HG02840 (cell line): ENCODE measurements at regions not wholly inside any gene's neighbourhood (a gene's known extent, or its start where the extent isn't known, plus 50 kb on each side); places are given as distances from the start of the nearest gene placed in this dataset.
"Not testable (repeated sequence)": the region's sequence is repeated elsewhere in the genome, so short reads cannot be mapped to it uniquely, and the experiment has no call there.

Source experiments
- ATAC-seq: cut with Tn5 transposase; IDR thresholded peaks from one replicate; pipeline ENCODE4 v1.9.1; 2021; ENCODE audit warnings: mild to moderate bottlenecking, moderate library complexity, moderate number of reproducible peaks; ENCODE audit not compliant: unreplicated experiment, low FRiP score

DNA sequence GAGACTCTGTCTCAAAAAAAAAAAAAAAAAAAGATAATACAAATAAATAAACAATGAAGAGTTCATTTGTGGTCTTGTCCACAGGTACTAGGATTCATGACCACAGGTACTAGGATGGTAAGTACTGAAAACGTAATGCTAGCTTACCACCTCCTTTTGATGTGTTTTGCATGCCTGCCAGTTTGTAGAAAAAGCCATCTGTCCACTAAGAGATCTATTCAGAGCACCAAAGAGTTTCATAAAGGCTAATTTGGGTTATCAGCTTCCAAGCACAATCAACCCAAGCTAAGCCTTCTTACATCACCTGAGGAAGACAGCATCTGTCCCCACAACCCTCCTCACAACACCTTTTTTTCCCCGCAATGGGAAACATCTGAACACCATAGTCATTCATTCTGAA is 477.2 kb downstream of the ZEB2 start:
- no peak for ATAC-seq

DNA sequence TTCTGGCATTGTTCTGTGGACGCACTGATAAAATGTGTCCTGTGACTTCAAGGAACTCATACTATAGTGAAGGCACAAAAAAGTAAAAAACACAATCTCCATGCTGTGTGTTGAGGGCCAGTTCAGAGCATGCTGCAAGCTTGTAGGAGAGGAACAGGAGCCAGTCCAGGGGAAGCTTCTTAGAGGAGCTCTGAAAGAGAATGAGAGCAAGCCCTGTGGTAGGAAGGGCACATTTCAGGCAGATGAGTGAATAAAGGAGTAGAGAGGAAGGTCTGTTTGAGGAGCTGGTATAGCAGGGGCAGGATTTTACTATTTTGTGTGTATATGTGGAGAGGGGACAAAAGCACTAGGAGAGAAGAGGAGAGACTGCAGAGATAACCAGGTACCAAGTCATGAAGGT is 478.3 kb downstream of the ZEB2 start:
- no peak for ATAC-seq

DNA sequence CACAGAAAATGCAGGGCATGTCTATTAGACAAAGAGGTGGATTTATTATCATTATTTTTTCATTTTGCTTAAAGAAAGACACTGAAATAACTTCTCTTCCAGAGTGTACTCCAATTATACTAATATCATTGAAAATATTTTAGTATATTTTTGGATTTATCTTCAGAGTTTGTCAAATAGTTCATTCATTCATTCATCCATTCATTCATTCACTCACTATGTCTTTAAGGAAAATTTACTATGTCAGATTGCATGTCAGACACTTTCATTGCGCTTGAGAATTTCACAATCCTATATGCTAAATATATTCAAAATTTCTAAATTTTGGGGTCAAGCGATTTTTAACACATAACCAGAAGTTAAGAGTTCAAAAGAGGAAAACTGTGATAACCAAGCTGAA is 479.1 kb downstream of the ZEB2 start:
- ATAC-seq: no peak

DNA sequence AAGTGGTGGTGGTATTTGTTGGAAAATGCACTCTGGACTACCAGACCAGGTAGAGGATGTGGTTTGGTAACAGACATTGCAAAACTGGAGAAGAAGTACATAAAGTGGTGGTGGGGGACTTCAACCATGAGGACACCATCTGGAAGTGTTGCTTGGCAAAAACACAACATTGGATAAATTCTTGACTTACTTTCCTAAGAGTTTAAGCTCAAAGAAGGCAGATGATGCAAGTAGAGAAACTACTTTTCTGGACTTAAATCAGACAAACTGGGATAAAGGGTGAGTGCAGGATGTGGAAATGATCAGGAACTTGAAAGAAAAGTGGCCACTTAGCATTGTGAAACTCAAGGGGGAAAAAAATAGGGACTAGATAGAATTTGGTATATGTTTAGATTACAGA is 487.4 kb downstream of the ZEB2 start:
- ATAC-seq: no peak

DNA sequence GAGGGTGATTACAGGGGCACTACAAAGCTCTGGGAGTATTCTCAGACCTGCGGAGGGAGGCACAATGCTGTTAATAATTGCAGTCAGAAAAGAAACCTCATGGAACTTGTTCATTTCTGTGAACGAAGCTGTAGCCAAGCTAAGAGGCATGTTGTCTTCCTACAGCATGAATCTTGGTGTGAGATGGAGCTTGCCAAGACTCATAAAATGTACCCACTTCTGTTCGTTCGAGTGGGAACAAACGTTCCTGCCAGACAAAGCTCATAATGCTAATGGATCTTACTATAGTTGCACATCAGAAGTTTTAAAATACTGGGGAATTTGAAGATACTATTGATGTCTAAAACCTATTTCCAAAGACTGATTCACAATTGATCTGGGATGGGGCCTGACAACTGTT is 489.1 kb downstream of the ZEB2 start:
- no peak for ATAC-seq

DNA sequence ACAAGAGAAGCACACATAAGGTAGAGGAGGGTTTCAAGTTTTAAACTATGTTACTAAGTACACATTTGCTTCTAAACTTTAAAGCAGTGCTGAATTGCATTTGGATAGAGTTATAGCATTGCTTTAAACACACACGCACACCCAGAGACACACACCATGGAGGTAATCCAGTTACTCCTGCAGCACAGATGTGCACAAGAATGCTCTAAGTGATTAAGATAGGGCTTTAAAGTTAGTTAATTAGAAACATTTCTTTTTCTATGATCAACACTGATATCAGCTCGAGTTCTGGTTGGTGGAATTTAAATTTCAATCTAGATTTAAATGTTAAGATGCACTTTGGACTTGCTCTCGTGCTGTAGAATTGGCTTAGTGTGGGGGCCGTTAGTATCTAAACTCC is 492.3 kb downstream of the ZEB2 start:
- ATAC-seq: no peak

DNA sequence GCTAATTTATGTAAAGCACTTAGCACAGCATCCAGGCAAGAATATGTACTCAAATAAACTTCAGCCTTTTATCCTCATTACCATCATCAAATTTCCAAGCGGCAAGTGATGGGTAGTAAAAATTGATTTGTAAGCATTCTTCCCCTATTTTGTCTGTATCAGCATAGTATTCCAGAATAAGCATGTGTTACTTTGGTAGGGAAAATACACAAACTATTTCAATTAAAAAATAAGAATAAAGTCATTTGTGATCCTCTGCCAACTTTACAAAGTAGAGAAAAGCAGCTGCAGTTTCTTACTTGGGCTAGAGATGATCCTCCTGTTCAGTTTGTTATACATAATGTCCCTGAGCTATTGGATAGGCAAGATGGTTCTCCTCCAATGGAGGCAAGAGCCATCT is 493.2 kb downstream of the ZEB2 start:
- no peak for ATAC-seq

DNA sequence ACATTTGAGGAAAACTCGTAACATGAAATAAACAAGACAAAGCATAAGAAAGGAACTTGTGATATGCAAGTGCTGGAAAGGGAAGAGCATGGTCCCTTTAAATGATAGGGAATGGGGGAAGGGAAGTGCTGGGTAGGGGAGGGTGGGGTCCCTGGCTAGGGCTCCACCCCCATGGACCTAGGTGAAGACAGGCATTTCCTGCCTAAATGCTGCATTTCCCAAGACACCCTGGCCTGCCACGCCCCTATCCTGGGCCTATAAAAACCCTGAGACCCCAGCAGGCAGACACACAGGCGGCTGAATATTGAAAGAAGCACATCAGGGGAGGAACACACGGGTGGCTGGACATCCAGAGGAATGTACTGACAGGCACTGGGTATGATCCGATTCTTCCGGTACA is 499.9 kb downstream of the ZEB2 start:
- ATAC-seq: no peak

DNA sequence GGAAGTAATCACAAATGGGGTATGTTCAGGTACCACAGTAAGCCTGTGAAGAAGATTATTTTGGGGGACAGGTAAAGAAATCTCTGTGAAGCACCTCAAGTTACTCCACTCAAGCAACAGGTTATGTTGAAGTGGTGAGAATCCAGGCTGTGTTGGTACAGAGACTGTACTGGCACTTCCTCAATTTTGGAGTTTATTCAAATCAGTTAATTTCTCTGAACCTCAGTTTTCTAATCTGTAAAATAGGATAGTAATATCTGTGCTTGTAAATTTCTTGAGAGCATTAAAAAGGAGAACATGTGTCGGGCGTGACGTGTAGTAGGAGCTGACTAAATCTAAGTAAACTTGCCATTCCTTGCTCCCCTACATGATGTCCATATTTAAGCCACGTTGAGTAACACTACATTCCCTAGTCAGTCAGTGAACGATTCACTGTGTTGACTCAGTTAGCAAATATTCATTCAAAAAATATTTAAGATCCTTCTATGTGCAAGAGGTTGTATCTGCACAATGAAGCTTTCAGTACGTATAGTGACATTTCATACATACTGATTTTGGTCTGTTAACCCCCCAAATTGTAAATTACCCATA is 504.2 kb downstream of the ZEB2 start:
- ATAC-seq: no peak

DNA sequence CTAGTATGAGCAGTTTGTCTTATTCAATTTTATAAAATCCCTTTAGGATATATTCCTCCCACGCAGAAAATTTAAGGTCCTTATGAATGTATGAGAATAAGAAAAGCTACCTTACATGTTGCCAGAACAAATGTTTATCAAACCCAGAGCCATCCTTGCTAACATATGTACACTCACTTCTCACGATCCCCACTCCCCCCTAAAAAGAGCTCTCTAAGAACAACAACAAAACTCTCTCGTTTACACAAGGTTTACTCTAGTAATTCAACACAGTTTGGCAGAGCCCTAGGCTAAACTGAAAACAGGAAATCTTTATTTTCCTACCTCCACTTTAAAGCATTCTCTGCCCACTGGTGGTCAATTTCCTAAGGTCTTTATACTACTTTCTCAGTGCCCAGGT is 504.9 kb downstream of the ZEB2 start:
- no peak for ATAC-seq

DNA sequence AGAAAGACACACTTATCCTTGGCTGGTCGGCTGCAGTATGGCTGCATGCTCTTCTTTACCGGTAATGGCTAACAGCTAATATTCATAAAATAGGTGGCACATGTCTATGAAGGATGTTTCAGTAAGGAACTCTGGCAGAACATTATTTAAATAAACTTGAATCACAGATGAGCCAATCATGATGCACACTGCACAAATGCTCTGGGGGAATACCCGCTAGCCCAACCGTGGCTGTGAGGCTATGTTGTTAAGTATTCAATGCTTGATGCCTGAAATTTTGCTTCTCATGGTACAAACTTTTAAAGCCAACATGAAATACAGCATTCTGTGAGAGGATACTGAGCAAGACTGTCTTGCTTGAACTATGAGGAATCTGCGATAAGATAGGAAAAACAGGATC is 505.8 kb downstream of the ZEB2 start:
- no peak for ATAC-seq

DNA sequence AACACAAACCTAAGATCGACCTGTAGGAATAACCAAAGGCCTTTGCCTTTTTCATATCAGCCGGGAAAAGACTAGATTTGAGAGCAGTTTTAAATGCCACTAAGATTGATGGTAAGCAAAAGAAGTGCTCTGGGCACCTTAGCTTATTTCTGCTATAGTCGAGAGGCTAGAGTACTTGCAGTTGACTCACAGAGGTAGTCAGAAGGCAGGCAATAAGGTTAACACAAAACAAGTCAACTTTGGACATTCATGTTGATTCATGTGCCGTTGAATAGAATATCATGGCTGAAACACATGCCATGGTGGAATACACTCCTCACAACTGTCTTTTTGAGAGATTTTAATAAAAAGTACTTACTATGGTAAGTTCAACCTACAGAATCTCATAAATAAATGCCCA is 507.6 kb downstream of the ZEB2 start:
- no peak for ATAC-seq

DNA sequence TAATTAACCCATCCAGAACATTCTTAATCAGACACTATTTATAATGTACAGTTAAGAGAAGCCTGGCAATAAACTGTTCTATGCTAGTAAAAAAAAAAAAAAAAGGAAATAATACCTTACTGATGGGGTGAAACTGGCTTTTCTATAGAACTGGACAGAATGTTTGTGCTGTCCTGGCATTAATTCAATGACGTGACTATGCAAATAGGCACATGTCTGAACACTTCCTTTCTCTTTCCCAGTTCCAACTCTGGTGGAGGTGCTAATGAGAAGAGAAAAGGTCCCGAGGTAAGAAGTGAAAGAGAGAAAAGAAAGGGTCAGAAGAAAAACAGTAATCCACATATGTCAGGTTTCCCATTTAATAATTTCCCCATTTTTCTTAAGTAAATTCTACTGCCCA is 508.4 kb downstream of the ZEB2 start:
- no peak for ATAC-seq

DNA sequence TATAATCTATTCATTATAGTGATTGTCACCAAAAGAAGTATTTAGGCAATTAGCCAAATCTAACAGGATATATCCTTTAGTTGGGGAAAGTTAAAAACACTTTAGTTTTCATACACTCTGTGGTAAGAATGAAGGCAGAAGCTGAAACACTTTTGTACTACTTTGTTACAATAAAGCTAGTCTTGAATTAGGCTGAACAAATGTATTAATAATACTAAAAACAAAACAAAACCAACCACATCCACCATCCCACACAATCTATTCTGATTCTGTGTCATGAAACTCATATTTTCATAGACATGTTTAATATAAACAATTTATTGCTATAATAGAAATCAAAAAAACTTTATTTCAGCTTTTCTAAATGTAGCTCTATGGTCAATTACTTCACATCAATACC is 508.8 kb downstream of the ZEB2 start:
- no peak for ATAC-seq

DNA sequence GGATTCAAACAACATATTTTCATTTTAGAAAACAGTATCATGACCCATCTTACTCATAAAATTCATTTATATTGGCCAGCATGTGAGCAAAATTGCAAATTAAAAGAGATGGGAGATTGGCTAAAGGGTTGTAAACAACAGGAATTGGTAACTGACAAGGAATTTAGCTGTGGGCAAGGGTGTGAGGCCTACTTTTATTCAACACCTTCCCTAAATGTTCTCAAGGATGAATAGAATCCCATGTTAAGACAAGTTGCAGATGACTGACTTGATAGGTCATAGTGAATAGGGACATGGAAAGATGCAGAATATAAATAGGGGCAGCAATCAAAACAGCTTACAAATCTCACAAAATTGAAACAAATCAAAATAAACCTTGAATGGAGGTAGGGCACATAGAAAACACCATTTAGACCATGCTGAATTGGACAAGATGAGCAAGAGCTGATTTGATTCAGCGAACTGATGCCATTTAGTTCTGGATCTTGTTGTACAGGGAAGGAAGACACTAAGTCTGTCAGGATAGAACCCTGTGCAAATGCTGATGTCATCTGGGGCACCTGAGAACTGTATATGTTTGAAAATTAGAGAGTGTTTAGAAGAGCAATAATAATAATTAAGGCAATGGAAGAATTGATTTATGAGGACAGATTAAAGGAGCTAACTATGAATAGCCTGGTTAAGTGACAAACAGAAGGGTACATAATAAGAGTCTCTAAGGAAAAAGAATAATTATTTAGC is 509.7 kb downstream of the ZEB2 start:
- no peak for ATAC-seq

DNA sequence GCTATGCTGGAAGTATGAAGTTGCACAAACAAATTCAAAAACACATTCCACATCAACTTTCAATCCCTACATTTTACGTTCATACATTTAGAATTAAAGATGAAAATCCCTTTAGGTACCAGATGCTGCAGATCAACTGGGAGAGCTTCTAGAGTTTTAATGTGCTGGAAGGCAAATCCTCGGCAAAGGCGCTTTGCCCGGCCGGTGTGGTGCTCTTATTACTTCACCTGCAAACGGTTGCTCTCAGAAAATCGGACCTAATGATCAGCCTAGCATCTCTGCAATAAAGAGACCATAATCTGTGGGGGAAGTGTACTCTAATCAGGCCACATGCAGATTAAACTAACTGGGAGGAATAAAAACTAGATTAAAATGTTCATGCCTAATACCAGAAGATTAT is 513.8 kb downstream of the ZEB2 start:
- no peak for ATAC-seq

DNA sequence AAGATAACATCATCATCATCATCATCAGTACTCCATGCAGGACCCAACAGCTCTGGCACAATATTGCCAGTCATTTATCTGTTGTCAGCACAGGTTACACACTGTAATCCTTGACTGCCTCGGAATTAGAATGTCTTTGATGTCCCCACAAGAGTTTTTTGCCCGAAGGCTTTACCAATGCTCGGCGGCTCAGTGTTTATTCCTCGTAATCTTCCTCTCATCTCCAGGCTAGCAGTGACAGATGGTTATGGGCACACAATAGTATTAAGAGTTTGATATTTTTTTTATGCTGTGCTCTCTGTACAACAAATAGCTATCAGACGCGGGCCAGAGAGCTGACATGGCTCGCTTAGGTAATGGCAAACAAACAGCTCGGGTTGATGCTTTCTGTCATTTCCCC is 515.2 kb downstream of the ZEB2 start:
- ATAC-seq: no peak

DNA sequence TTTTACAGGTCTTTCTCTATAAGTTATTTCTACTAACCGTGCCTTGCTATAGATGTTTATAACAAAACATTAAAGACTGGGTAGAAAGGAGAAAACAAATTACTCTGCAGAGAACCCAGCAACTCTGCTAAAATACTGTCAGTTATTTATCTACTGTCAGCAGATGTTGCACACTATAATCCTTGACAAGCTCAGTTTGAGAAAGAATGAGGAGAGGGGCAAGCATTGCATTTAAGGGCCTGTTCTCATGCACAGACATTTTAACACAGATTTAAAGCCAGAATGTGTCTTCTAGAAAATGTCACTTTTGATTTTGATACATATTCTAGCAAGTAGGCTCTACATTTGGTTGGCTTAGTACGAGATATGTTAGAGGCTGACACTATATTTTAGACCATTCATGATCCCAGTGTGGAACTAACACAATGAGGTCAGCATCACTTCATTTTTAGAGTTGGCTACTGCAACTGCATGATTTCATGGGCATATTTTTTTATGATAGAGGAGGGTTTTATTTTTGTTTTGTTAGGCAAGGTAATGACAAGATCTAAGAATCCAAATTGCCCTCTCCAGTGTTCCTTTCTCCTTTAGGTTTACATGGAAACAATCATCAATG is 516.4 kb downstream of the ZEB2 start:
- no peak for ATAC-seq

DNA sequence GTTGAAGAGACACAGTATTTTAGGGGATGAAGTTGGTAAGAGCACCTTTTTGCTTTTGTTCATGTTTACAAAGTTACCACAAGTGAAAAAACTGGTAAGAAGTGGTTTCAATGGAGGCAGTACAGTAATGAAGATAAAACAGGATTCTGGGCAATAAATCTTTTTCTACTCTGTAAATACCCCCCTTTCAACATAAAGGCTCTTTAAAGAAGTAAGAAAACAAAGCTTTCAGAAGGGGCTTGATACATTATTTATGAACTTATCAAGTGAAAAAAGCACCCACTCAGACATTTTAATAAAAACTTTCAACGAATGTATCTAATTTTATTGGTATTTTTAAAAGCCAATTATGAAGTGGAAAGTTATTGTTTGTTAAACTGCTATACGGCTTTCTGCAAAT is 522.9 kb downstream of the ZEB2 start:
- ATAC-seq: no peak

DNA sequence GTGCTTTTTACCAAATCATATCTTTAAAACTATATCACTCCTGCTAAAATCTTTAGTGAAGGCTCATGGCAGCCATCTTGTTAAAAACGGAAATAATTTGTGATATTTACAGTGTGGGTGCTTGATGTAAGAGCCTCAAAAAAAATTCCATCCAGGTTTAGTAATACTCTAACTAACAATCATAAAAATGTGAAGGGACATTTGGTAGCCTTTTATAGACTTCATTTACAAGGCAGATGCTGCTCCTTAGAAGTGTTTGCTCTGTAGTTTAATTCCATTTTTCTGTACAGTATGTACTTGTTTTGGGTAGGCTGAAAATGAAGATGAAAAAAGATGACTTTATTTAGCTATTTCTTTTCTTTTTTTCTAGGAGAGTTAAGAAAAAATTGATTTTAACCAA is 525.0 kb downstream of the ZEB2 start:
- no peak for ATAC-seq

DNA sequence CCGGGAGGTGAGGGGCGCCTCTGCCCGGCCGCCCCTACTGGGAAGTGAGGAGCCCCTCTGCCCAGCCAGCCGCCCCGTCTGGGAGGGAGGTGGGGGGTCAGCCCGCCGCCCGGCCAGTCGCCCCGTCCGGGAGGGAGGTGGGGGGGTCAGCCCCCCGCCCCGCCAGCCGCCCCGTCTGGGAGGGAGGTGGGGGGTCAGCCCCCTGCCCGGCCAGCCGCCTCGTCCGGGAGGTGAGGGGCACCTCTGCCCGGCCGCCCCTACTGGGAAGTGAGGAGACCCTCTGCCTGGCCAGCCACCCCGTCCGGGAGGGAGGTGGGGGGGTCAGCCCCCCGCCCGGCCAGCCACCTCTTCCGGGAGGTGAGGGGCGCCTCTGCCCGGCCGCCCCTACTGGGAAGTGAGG is 528.3 kb downstream of the ZEB2 start:
- ATAC-seq: not testable (repeated sequence)

DNA sequence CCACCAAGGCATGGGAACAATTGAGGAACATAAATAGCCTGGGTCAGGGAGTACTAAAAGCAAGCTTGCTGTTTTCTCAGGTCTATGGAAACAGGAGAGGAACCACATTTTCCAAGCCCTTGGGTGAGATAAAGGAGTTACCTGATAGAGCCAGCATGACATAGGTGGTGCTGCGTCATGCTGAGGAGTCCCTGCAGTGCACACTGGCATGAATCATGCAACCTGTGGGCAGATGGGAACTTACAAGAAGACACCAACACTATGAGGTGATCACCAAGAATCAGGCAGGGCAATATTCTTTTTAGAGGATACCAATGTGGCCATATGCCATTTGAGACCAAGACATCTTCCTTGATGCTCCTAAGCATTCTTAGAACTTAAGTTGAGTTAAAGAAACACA is 531.8 kb downstream of the ZEB2 start:
- ATAC-seq: no peak
